ENCODE measurements at regions not wholly inside any gene's neighbourhood (a gene's known extent, or its start where the extent isn't known, plus 50 kb on each side); places are given as distances from the start of the nearest gene placed in this dataset.
"Not testable (repeated sequence)": the region's sequence is repeated elsewhere in the genome, so short reads cannot be mapped to it uniquely, and the experiment has no call there.

DNA sequence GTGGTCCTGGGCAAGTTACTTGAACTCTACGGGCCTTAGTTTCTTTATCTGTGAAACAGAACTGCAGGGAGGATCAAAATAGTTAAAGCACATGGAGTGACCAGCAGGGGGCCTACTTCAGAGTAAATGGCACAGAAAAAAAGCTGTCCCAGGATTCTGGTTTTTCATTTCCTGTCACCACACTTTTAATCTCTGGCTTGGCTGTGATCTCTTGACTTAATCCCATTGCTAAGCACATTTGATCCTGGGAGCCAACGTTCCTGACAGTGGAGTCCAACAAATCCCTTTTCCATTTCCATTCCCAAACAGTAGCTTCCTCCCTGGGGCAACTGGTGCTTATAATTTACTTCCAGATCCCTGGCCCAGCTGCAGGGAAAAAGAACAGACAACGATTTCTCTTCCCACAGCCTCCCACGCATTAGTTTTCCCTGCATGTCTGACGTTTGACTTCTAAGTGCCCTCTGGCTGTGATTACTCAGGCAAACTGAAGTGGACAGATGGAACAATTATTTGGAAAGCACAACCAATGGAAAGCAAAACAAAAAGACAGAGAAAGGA is 136.5 kb upstream of the STK32A start:
- Histone ChIP-seq H3K36me3 (no peaks in the 10 kb centered on the region), H3K27ac (no peak overlapping the region), H3K27me3 (no peaks in the 10 kb centered on the region), H3K9me3 (no peaks in the 10 kb centered on the region), H3K4me3 (no peak overlapping the region), H3K4me1 (ENCODE audit: insufficient read depth) (peaks cover 2% of the 10 kb centered on the region)
- intact Hi-C loops (cut with DNase I), result no loop called here
- no peak for TF ChIP-seq EP300 (IDR thresholded peaks at IDR 0.05)
- TF ChIP-seq CTCF (IDR thresholded peaks at IDR 0.05), result no peak
- no peak for TF ChIP-seq POLR2A (IDR thresholded peaks at IDR 0.05)
- 11 to 15% (median 12%) methylated on average over 5 of the region's 5 CpGs for WGBS, 3 donors
- DNase-seq, result no peak

- intact Hi-C loops (cut with DNase I), result no loop called here
- whole genome bisulfite sequencing, 3 donors, result 67 to 75% (median 71%) methylated on average over 6 of the region's 6 CpGs
- DNase-seq, result no peak
Measured at GRCh38 chr5:147101659-147102369, 133.0 kb upstream of the STK32A start.

GRCh38 chr5:147112899-147113298 is 121.9 kb upstream of the STK32A start:
- 67 to 76% (median 74%) methylated on average over 1 of the region's 1 CpG for WGBS, 3 donors
- intact Hi-C loops (cut with DNase I), result no loop called here

More at GRCh38 chr5:147101659-147102369, 133.0 kb upstream of the STK32A start:
- Histone ChIP-seq H3K27ac (no peak overlapping the region), H3K36me3 (no peaks in the 10 kb centered on the region), H3K27me3 (no peaks in the 10 kb centered on the region), H3K4me1 (ENCODE audit: insufficient read depth) (peaks cover 2% of the 10 kb centered on the region), H3K4me3 (no peak overlapping the region), H3K9me3 (no peaks in the 10 kb centered on the region)
- TF ChIP-seq CTCF (IDR thresholded peaks at IDR 0.05), result no peak
- TF ChIP-seq EP300 (IDR thresholded peaks at IDR 0.05), result no peak
- TF ChIP-seq POLR2A (IDR thresholded peaks at IDR 0.05), result no peak

DNA sequence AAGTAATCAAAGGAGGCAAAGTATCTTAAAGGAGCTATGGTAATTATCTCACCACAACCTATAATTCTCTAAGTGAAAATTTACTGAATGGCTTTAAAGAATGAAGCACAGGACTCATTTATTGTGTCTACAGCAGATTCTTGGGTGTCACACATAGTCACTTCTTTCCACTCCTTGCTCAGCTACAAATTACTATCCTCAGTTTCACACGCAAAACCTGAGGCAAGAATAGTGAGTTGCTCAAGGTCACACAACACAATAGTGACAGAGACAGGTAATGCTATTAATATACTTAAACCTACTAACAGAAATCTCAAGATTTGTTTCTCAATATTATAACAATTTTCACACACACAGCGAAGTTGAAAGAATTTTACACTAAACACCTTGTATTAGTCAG is 120.9 kb upstream of the STK32A start:
- intact Hi-C loops (cut with DNase I), result no loop called here
- TF ChIP-seq POLR2A (IDR thresholded peaks at IDR 0.05) (no peak), EP300 (IDR thresholded peaks at IDR 0.05) (no peak), CTCF (IDR thresholded peaks at IDR 0.05) (no peak)
- H3K27me3 ChIP-seq, result no peaks in the 10 kb centered on the region
- no peak overlapping the region for H3K4me3 ChIP-seq
- no peaks in the 10 kb centered on the region for H3K4me1 ChIP-seq (ENCODE audit: insufficient read depth)
- H3K9me3 ChIP-seq, result no peaks in the 10 kb centered on the region
- 71 to 77% (median 76%) methylated on average over 2 of the region's 2 CpGs for WGBS, 3 donors
- no peak overlapping the region for H3K27ac ChIP-seq
- no peak for DNase-seq
- H3K36me3 ChIP-seq, result no peaks in the 10 kb centered on the region

More at GRCh38 chr5:147112899-147113298, 121.9 kb upstream of the STK32A start:
- Histone ChIP-seq H3K36me3 (no peaks in the 10 kb centered on the region), H3K4me1 (ENCODE audit: insufficient read depth) (no peaks in the 10 kb centered on the region), H3K4me3 (no peak overlapping the region), H3K9me3 (no peaks in the 10 kb centered on the region), H3K27me3 (no peaks in the 10 kb centered on the region), H3K27ac (no peak overlapping the region)
- no peak for DNase-seq
- no peak for TF ChIP-seq EP300 (IDR thresholded peaks at IDR 0.05)
- no peak for TF ChIP-seq POLR2A (IDR thresholded peaks at IDR 0.05)
- no peak for TF ChIP-seq CTCF (IDR thresholded peaks at IDR 0.05)

DNA sequence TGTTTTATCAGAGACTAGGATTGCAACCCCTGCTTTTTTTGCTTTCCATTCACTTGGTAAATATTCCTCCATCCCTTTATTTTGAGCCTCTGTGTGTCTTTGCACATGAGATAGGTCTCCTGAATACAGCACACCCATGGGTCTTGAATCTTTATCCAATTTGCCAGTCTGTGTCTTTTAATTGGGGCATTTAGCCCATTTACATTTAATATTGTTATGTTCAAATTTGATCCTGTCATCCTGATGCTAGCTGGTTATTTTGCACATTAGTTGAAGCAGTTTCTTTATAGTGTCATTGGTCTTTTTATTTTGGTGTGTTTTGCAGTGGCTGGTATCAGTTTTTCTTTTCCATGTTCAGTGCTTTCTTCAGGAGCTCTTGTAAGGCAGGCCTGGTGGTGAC is 95.1 kb upstream of the STK32A start:
- H3K27ac ChIP-seq; H3K4me3 ChIP-seq; H3K27me3 ChIP-seq; H3K9me3 ChIP-seq; intact Hi-C loops (cut with DNase I); DNase-seq; H3K4me1 ChIP-seq (ENCODE audit: insufficient read depth); H3K36me3 ChIP-seq: not testable (repeated sequence)

Data from ovary (tissue), 7 donors.